ENCODE measurements at regions not wholly inside any gene's neighbourhood (a gene's known extent, or its start where the extent isn't known, plus 50 kb on each side); places are given as distances from the start of the nearest gene placed in this dataset.
A peak's percentile ranks its signal among the peaks of the same experiment; 100 is the strongest.
"Not testable (repeated sequence)": the region's sequence is repeated elsewhere in the genome, so short reads cannot be mapped to it uniquely, and the experiment has no call there.

- in situ Hi-C loops (cut with HindIII; ENCODE audit: low pct_unique_long_range_greater_than_20kb, low sequenced_read_pairs): no loop called here
- DNase-seq (ENCODE audit: low read depth, low spot score): no peak
Measured at GRCh38 chr4:189506080-189506479, 434.6 kb upstream of the FRG1 start.

GRCh38 chr4:189507060-189507459, 433.6 kb upstream of the FRG1 start:
- in situ Hi-C loops (cut with HindIII; ENCODE audit: low pct_unique_long_range_greater_than_20kb, low sequenced_read_pairs): no loop called here
- DNase-seq (ENCODE audit: low read depth, low spot score): no peak

GRCh38 chr4:189510601-189511000, 430.1 kb upstream of the FRG1 start:
- in situ Hi-C loops (cut with HindIII; ENCODE audit: low pct_unique_long_range_greater_than_20kb, low sequenced_read_pairs): no loop called here
- no peak for DNase-seq (ENCODE audit: low read depth, low spot score)

GRCh38 chr4:189511581-189511980, 429.1 kb upstream of the FRG1 start:
- in situ Hi-C loops (cut with HindIII; ENCODE audit: low pct_unique_long_range_greater_than_20kb, low sequenced_read_pairs): no loop called here
- no peak for DNase-seq (ENCODE audit: low read depth, low spot score)

- in situ Hi-C loops (cut with HindIII; ENCODE audit: low pct_unique_long_range_greater_than_20kb, low sequenced_read_pairs): no loop called here
- no peak for DNase-seq (ENCODE audit: low read depth, low spot score)
Measured at GRCh38 chr4:189513421-189513820, 427.3 kb upstream of the FRG1 start.

GRCh38 chr4:189514209-189514608, 426.5 kb upstream of the FRG1 start:
- no peak for DNase-seq (ENCODE audit: low read depth, low spot score)
- in situ Hi-C loops (cut with HindIII; ENCODE audit: low pct_unique_long_range_greater_than_20kb, low sequenced_read_pairs): no loop called here

- no peak for DNase-seq (ENCODE audit: low read depth, low spot score)
- in situ Hi-C loops (cut with HindIII; ENCODE audit: low pct_unique_long_range_greater_than_20kb, low sequenced_read_pairs): no loop called here
Measured at GRCh38 chr4:189516902-189517301, 423.8 kb upstream of the FRG1 start.

GRCh38 chr4:189519186-189519585, 421.5 kb upstream of the FRG1 start:
- no peak for DNase-seq (ENCODE audit: low read depth, low spot score)
- in situ Hi-C loops (cut with HindIII; ENCODE audit: low pct_unique_long_range_greater_than_20kb, low sequenced_read_pairs): no loop called here

- in situ Hi-C loops (cut with HindIII; ENCODE audit: low pct_unique_long_range_greater_than_20kb, low sequenced_read_pairs): no loop called here
- no peak for DNase-seq (ENCODE audit: low read depth, low spot score)
Measured at GRCh38 chr4:189525304-189525703, 415.4 kb upstream of the FRG1 start.

- DNase-seq (ENCODE audit: low read depth, low spot score): no peak
- in situ Hi-C loops (cut with HindIII; ENCODE audit: low pct_unique_long_range_greater_than_20kb, low sequenced_read_pairs): no loop called here
Measured at GRCh38 chr4:189530848-189531247, 409.8 kb upstream of the FRG1 start.

GRCh38 chr4:189533603-189534002, 407.1 kb upstream of the FRG1 start:
- in situ Hi-C loops (cut with HindIII; ENCODE audit: low pct_unique_long_range_greater_than_20kb, low sequenced_read_pairs): no loop called here
- DNase-seq (ENCODE audit: low read depth, low spot score): no peak

- in situ Hi-C loops (cut with HindIII; ENCODE audit: low pct_unique_long_range_greater_than_20kb, low sequenced_read_pairs): no loop called here
- DNase-seq (ENCODE audit: low read depth, low spot score): no peak
Measured at GRCh38 chr4:189547559-189547958, 393.1 kb upstream of the FRG1 start.

GRCh38 chr4:189548484-189549125, 392.1 kb upstream of the FRG1 start:
- DNase-seq (ENCODE audit: low read depth, low spot score): peak; percentile 81
- in situ Hi-C loops (cut with HindIII; ENCODE audit: low pct_unique_long_range_greater_than_20kb, low sequenced_read_pairs): no loop called here

GRCh38 chr4:189551931-189552670, 388.6 kb upstream of the FRG1 start:
- in situ Hi-C loops (cut with HindIII; ENCODE audit: low pct_unique_long_range_greater_than_20kb, low sequenced_read_pairs); DNase-seq (ENCODE audit: low read depth, low spot score): not testable (repeated sequence)

- in situ Hi-C loops (cut with HindIII; ENCODE audit: low pct_unique_long_range_greater_than_20kb, low sequenced_read_pairs): not testable (repeated sequence)
Measured at GRCh38 chr4:189560605-189561004, 380.1 kb upstream of the FRG1 start.

GRCh38 chr4:189563751-189564150, 376.9 kb upstream of the FRG1 start:
- DNase-seq (ENCODE audit: low read depth, low spot score); in situ Hi-C loops (cut with HindIII; ENCODE audit: low pct_unique_long_range_greater_than_20kb, low sequenced_read_pairs): not testable (repeated sequence)

More at GRCh38 chr4:189560605-189561004, 380.1 kb upstream of the FRG1 start:
- DNase-seq (ENCODE audit: low read depth, low spot score): not testable (repeated sequence)

GRCh38 chr4:189566271-189566670, 374.4 kb upstream of the FRG1 start:
- DNase-seq (ENCODE audit: low read depth, low spot score); in situ Hi-C loops (cut with HindIII; ENCODE audit: low pct_unique_long_range_greater_than_20kb, low sequenced_read_pairs): not testable (repeated sequence)

- in situ Hi-C loops (cut with HindIII; ENCODE audit: low pct_unique_long_range_greater_than_20kb, low sequenced_read_pairs); DNase-seq (ENCODE audit: low read depth, low spot score): not testable (repeated sequence)
Measured at GRCh38 chr4:189566900-189567299, 373.8 kb upstream of the FRG1 start.

- in situ Hi-C loops (cut with HindIII; ENCODE audit: low pct_unique_long_range_greater_than_20kb, low sequenced_read_pairs); DNase-seq (ENCODE audit: low read depth, low spot score): not testable (repeated sequence)
Measured at GRCh38 chr4:189579645-189580044, 361.0 kb upstream of the FRG1 start.
